DMS79 treated with DMSO at 0.1 percent for 48 hours (cell line): ENCODE measurements at regions not wholly inside any gene's neighbourhood (a gene's known extent, or its start where the extent isn't known, plus 50 kb on each side); places are given as distances from the start of the nearest gene placed in this dataset.

Experiments used
- DNase-seq: peaks from one replicate; lab custom pipeline; 2025; lab: John Stamatoyannopoulos, UW

- DNase-seq, result no peak
Measured at GRCh38 chr12:58980768-58981167, 60.5 kb upstream of the LRIG3 start.

DNA sequence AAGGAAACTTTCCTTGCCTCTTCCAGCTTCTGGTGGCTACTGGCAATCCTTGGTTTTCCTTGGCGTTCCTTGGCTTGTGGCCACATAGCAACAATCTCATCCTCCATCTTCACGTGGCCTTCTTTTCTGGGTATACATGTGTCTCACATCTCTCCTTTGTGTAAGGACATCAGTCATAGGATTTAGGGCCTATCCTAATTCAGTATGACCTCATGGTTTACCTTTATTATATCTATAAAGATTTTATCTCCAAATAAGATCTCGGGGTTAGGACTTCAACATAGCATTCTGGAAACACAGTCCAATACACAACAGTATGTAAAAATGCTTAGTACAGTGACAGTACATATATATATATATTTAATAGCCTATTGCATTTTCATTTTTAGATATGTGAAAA lies 58.4 kb upstream of the LRIG3 start:
- DNase-seq, result no peak

DNA sequence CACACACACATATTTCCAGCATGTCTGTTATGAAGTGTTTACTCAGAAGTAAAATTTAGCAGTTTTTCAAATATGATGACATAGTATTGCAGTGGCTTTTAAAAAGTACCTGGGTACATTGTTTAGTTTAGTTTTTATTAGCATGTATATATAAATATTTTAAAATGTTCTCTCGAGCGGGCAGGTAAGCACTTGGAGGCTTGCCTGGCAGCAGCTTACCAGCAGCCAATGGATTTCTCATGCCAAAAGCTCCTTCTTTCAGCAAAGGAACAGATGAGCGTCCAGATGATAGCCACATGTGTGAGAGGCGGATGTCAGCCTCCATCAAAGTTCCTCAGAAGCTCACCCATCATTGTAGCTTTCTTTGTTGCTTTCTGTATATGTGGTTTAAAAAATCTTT lies 57.2 kb upstream of the LRIG3 start:
- DNase-seq, result no peak

DNA sequence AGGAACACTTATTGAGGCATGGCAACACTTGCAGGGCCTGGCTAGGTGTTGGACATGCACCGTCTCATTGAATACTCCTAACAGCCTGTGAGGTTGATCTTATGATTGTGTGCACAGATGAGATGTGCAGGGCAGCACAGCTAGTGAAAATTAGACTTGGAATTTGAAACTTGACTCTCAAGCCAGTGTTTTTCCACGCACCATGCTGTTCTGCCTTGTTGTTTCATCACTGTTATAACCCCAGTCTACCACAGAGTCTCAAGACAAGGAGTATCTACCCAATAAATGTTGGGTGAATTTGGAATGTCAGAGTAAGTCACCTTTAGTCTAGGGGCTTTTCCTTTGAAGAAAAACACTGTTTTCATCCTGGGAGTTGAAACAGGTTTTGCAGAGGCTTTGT lies 55.8 kb upstream of the LRIG3 start:
- no peak for DNase-seq
